ENCODE measurements at regions not wholly inside any gene's neighbourhood (a gene's known extent, or its start where the extent isn't known, plus 50 kb on each side); places are given as distances from the start of the nearest gene placed in this dataset.
A peak's percentile ranks its signal among the peaks of the same experiment; 100 is the strongest.
"Not testable (repeated sequence)": the region's sequence is repeated elsewhere in the genome, so short reads cannot be mapped to it uniquely, and the experiment has no call there.

- Histone ChIP-seq H3K27ac (no peak overlapping the region), H3K4me3 (no peak overlapping the region)
These were observed 483.9 kb downstream of the PTH2R start for GRCh38 chr2:208890486-208890885.

- Histone ChIP-seq H3K27ac (no peak overlapping the region), H3K4me3 (no peak overlapping the region)
These were observed 485.6 kb downstream of the PTH2R start for GRCh38 chr2:208892203-208892602.

GRCh38 chr2:208906330-208906729, 499.7 kb downstream of the PTH2R start:
- H3K4me3 ChIP-seq, result no peak overlapping the region
- H3K27ac ChIP-seq, result no peak overlapping the region

GRCh38 chr2:208915401-208915800, 508.4 kb upstream of the MAP2 start:
- Histone ChIP-seq H3K27ac (no peak overlapping the region), H3K4me3 (no peak overlapping the region)

- Histone ChIP-seq H3K4me3 (no peak overlapping the region), H3K27ac (no peak overlapping the region)
These were observed 507.0 kb upstream of the MAP2 start for GRCh38 chr2:208916881-208917280.

- H3K27ac ChIP-seq, H3K4me3 ChIP-seq: not testable (repeated sequence)
These were observed 502.5 kb upstream of the MAP2 start for GRCh38 chr2:208921358-208921757.

- Histone ChIP-seq H3K27ac (no peak overlapping the region), H3K4me3 (no peak overlapping the region)
These were observed 496.0 kb upstream of the MAP2 start for GRCh38 chr2:208927867-208928266.

- H3K27ac ChIP-seq, result no peak overlapping the region
- H3K4me3 ChIP-seq, result no peak overlapping the region
These were observed 494.5 kb upstream of the MAP2 start for GRCh38 chr2:208929139-208929864.

- H3K4me3 ChIP-seq, result no peak overlapping the region
- H3K27ac ChIP-seq, result no peak overlapping the region
These were observed 493.9 kb upstream of the MAP2 start for GRCh38 chr2:208929894-208930427.

- no peak overlapping the region for H3K4me3 ChIP-seq
These were observed 488.3 kb upstream of the MAP2 start for GRCh38 chr2:208935531-208935930.

GRCh38 chr2:208937521-208937920, 486.3 kb upstream of the MAP2 start:
- Histone ChIP-seq H3K4me3 (no peak overlapping the region), H3K27ac (no peak overlapping the region)

More at GRCh38 chr2:208935531-208935930, 488.3 kb upstream of the MAP2 start:
- no peak overlapping the region for H3K27ac ChIP-seq

- H3K4me3 ChIP-seq, result no peak overlapping the region
- H3K27ac ChIP-seq, result no peak overlapping the region
These were observed 484.0 kb upstream of the MAP2 start for GRCh38 chr2:208939852-208940251.

- Histone ChIP-seq H3K4me3 (no peak overlapping the region), H3K27ac (no peak overlapping the region)
These were observed 478.1 kb upstream of the MAP2 start for GRCh38 chr2:208945719-208946256.

- Histone ChIP-seq H3K27ac (no peak overlapping the region), H3K4me3 (no peak overlapping the region)
These were observed 475.8 kb upstream of the MAP2 start for GRCh38 chr2:208948073-208948472.

GRCh38 chr2:208970070-208970469, 453.8 kb upstream of the MAP2 start:
- Histone ChIP-seq H3K4me3 (no peak overlapping the region), H3K27ac (no peak overlapping the region)

GRCh38 chr2:208977582-208977981, 446.3 kb upstream of the MAP2 start:
- Histone ChIP-seq H3K4me3 (no peak overlapping the region), H3K27ac (no peak overlapping the region)

- no peak overlapping the region for H3K4me3 ChIP-seq
- H3K27ac ChIP-seq, result no peak overlapping the region
These were observed 444.9 kb upstream of the MAP2 start for GRCh38 chr2:208978946-208979345.

GRCh38 chr2:208980321-208980720, 443.5 kb upstream of the MAP2 start:
- Histone ChIP-seq H3K27ac (no peak overlapping the region), H3K4me3 (no peak overlapping the region)

- no peak overlapping the region for H3K27ac ChIP-seq
- H3K4me3 ChIP-seq, result no peak overlapping the region
These were observed 441.0 kb upstream of the MAP2 start for GRCh38 chr2:208982831-208983230.

- H3K27ac ChIP-seq, result no peak overlapping the region
- H3K4me3 ChIP-seq, result no peak overlapping the region
These were observed 440.4 kb upstream of the MAP2 start for GRCh38 chr2:208983486-208983885.

GRCh38 chr2:208984376-208985090, 439.3 kb upstream of the MAP2 start:
- Histone ChIP-seq H3K27ac (peak overlapping the region in 4 of 21 experiments; percentile 1 to 10 (median 6)), H3K4me3 (no peak overlapping the region)

Measured in skin epidermis (tissue), 12 donors.